ENCODE measurements at regions not wholly inside any gene's neighbourhood (a gene's known extent, or its start where the extent isn't known, plus 50 kb on each side); places are given as distances from the start of the nearest gene placed in this dataset.

GRCh38 chr5:125047871-125048270 is 301.4 kb upstream of the ZNF608 start:
- intact Hi-C loops (cut with DNase I; ENCODE audit: low total_unique reads) (no loop called here), in situ Hi-C loops (cut with MboI; ENCODE audit: low sequenced_read_pairs in 4 of 4) (no loop called here)
- ATAC-seq (no peak), DNase-seq (no peak)
- no peaks in the 10 kb centered on the region for H3K9me3 ChIP-seq
- no peaks in the 10 kb centered on the region for H3K27me3 ChIP-seq
- H3K27ac ChIP-seq = no peak overlapping the region
- H3K36me3 ChIP-seq = no peaks in the 10 kb centered on the region
- no peak overlapping the region for H3K4me3 ChIP-seq
- H3K4me1 ChIP-seq = peaks cover 14 to 26% of the 10 kb centered on the region in 2 donors
- TF ChIP-seq CTCF (IDR thresholded peaks at IDR 0.05 in 4 of 5, conservative IDR thresholded peaks at IDR 0.05 in 1 of 5) (no peak), POLR2A (IDR thresholded peaks at IDR 0.05) (no peak)

GRCh38 chr5:125049721-125050702 is 303.6 kb upstream of the ZNF608 start:
- Histone ChIP-seq H3K36me3 (no peaks in the 10 kb centered on the region), H3K4me3 (no peak overlapping the region), H3K9me3 (no peaks in the 10 kb centered on the region), H3K4me1 (peaks cover 0 to 7% of the 10 kb centered on the region in 2 donors), H3K27ac (no peak overlapping the region), H3K27me3 (no peaks in the 10 kb centered on the region)
- ATAC-seq = no peak
- intact Hi-C loops (cut with DNase I; ENCODE audit: low total_unique reads) = no loop called here
- in situ Hi-C loops (cut with MboI; ENCODE audit: low sequenced_read_pairs in 4 of 4) = no loop called here
- DNase-seq = no peak
- no peak for TF ChIP-seq CTCF (IDR thresholded peaks at IDR 0.05 in 4 of 5, conservative IDR thresholded peaks at IDR 0.05 in 1 of 5)
- TF ChIP-seq POLR2A (IDR thresholded peaks at IDR 0.05) = no peak

- TF ChIP-seq POLR2A (IDR thresholded peaks at IDR 0.05) (no peak), CTCF (IDR thresholded peaks at IDR 0.05 in 4 of 5, conservative IDR thresholded peaks at IDR 0.05 in 1 of 5) (no peak)
- Histone ChIP-seq H3K27me3 (no peaks in the 10 kb centered on the region), H3K4me1 (peaks cover 0 to 7% of the 10 kb centered on the region in 2 donors), H3K9me3 (no peaks in the 10 kb centered on the region), H3K4me3 (no peak overlapping the region), H3K36me3 (no peaks in the 10 kb centered on the region), H3K27ac (no peak overlapping the region)
- intact Hi-C loops (cut with DNase I; ENCODE audit: low total_unique reads) = no loop called here
- in situ Hi-C loops (cut with MboI; ENCODE audit: low sequenced_read_pairs in 4 of 4) = no loop called here
- ATAC-seq (no peak), DNase-seq (no peak)
These were observed 304.5 kb upstream of the ZNF608 start for GRCh38 chr5:125050926-125051325.

GRCh38 chr5:125052584-125052983 is 306.1 kb upstream of the ZNF608 start:
- peaks cover 0 to 7% of the 10 kb centered on the region in 2 donors for H3K4me1 ChIP-seq
- TF ChIP-seq CTCF (IDR thresholded peaks at IDR 0.05 in 4 of 5, conservative IDR thresholded peaks at IDR 0.05 in 1 of 5) (no peak), POLR2A (IDR thresholded peaks at IDR 0.05) (no peak)
- no peaks in the 10 kb centered on the region for H3K27me3 ChIP-seq
- H3K4me3 ChIP-seq = no peak overlapping the region
- no peak overlapping the region for H3K27ac ChIP-seq
- DNase-seq = no peak
- intact Hi-C loops (cut with DNase I; ENCODE audit: low total_unique reads) = no loop called here
- ATAC-seq = no peak
- in situ Hi-C loops (cut with MboI; ENCODE audit: low sequenced_read_pairs in 4 of 4) = no loop called here
- no peaks in the 10 kb centered on the region for H3K9me3 ChIP-seq
- H3K36me3 ChIP-seq = no peaks in the 10 kb centered on the region

Measured in gastrocnemius medialis (tissue), 4 donors.